OCI-LY3 (cell line): ENCODE measurements at regions not wholly inside any gene's neighbourhood (a gene's known extent, or its start where the extent isn't known, plus 50 kb on each side); places are given as distances from the start of the nearest gene placed in this dataset.

Source experiments
- H2AFZ ChIP-seq: fragments of 200-600, 300-600 bp; shearing (Covaris generic); 2 replicates; pipeline ENCODE4 v1.6.0; 2014; ENCODE audit warnings: antibody characterized with exemption, low read depth, low read length
- H3K27ac ChIP-seq: fragments of 200-600, 300-600 bp; sonication (generic); 2 replicates; pipeline ENCODE4 v1.5.1; 2014; ENCODE audit warnings: mild to moderate bottlenecking, low read length, moderate library complexity, mixed read lengths
- H3K27me3 ChIP-seq: fragments of 200-600, 300-600 bp; sonication (generic); 2 replicates; pipeline ENCODE4 v1.6.1; 2014; ENCODE audit warnings: low read depth, low read length, mixed read lengths
- H3K36me3 ChIP-seq: fragments of 200-600, 300-600 bp; sonication (generic); replicated peaks from 2 replicates; pipeline ENCODE3; 2014; ENCODE audit warnings: low read depth, low read length, mixed read lengths
- H3K4me1 ChIP-seq: fragments of 300-600, 200-600 bp; sonication (generic); 2 replicates; pipeline ENCODE4 v1.6.1; 2014; ENCODE audit warnings: low read length, mixed read lengths
- H3K4me2 ChIP-seq: fragments of 200-600, 300-600 bp; sonication (generic); 2 replicates; pipeline ENCODE4 v1.6.1; 2014; ENCODE audit warnings: low read length, mixed read lengths
- H3K4me3 ChIP-seq: fragments of 300-600, 200-600 bp; sonication (generic); 2 replicates; pipeline ENCODE4 v1.5.1; 2014; ENCODE audit warnings: antibody characterized with exemption, mild to moderate bottlenecking, low read length, moderate library complexity
- H3K79me2 ChIP-seq: fragments of 300-600, 200-600 bp; shearing (Covaris generic); 2 replicates; pipeline ENCODE4 v1.6.1; 2014; ENCODE audit warnings: mild to moderate bottlenecking, low read length, mixed read lengths
- H3K9ac ChIP-seq: fragments of 300-600, 200-600 bp; shearing (Covaris generic); 2 replicates; pipeline ENCODE4 v1.6.0; 2014; ENCODE audit warnings: mild to moderate bottlenecking, low read length, moderate library complexity
- H3K9me3 ChIP-seq: fragments of 200-600, 300-600 bp; shearing (Covaris generic); 2 replicates; pipeline ENCODE4 v1.6.1; 2014; ENCODE audit warnings: low read length, mixed read lengths; ENCODE audit not compliant: insufficient read depth
- H4K20me1 ChIP-seq: fragments of 200-600, 300-600 bp; sonication (generic); 2 replicates; pipeline ENCODE4 v1.6.1; 2016; ENCODE audit warnings: low read length, mixed read lengths; ENCODE audit not compliant: insufficient read depth
- CTCF ChIP-seq: fragments of 200-600, 300-600 bp; sonication (generic); IDR thresholded peaks from 2 replicates; pipeline ENCODE4 v1.5.1; 2014; ENCODE audit warnings: antibody characterized with exemption, low read length, low read depth
- EZH2phosphoT487 ChIP-seq: fragments of 200-600 bp; shearing (Covaris generic); IDR thresholded peaks from 2 replicates; pipeline ENCODE4 v1.6.1; 2018; ENCODE audit warnings: antibody characterized with exemption, mixed run types, low read depth

GRCh38 chr6:43858161-43859153 lies 88.4 kb downstream of the VEGFA start:
- no peak for TF ChIP-seq CTCF
- TF ChIP-seq EZH2phosphoT487 = no peak
- Histone ChIP-seq H3K4me3 (no peak overlapping the region), H3K27ac (no peak overlapping the region), H3K27me3 (peaks cover 15% of the 10 kb centered on the region), H3K79me2 (no peaks in the 10 kb centered on the region), H3K36me3 (no peaks in the 10 kb centered on the region), H3K4me2 (no peak overlapping the region), H3K9ac (no peak overlapping the region), H3K4me1 (peaks cover 27% of the 10 kb centered on the region), H4K20me1 (no peaks in the 10 kb centered on the region), H2AFZ (no peak overlapping the region), H3K9me3 (no peaks in the 10 kb centered on the region)

DNA sequence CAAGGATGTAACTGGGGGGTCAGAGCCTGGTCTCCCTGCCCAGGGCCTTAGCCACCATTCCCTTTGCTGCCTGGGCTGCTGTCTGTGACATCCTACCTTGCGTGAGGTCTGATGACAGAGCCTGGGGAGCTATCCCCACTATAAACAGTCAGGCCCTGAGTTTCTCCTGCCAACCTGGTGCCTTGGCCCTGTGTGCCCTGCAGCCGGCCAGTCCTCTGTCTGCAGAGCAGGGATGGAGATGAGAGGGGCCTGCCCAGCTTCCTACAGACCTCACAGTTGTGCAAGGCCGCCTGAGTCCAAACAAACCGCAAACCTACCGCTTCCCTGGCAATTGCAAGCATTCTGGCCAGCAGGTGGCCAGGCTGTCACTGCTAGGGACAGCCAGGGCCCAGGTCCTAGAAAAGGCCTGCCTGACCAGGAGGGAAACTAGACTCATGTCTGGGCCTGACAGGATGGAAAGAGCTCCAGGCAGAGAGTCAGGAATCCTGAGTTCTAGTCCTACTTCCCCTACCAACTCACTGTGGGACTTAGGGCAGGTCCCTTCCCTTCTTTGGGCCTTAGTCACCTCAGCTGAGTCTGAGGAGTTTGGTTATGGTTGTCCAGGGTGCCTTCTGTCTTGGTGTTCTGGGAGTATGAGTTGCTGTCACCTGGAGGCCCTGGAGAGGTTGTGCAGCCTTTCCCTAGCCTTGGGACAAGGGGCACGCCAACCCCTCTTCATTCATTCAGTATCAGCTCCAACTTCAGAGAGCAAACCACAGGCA lies 86.2 kb downstream of the VEGFA start:
- Histone ChIP-seq H3K9ac (no peak overlapping the region), H3K27me3 (peaks cover 2% of the 10 kb centered on the region), H3K27ac (no peak overlapping the region), H3K4me2 (no peak overlapping the region), H3K4me1 (peaks cover 27% of the 10 kb centered on the region), H3K36me3 (no peaks in the 10 kb centered on the region), H3K79me2 (no peaks in the 10 kb centered on the region), H3K9me3 (no peaks in the 10 kb centered on the region), H4K20me1 (no peaks in the 10 kb centered on the region), H3K4me3 (no peak overlapping the region), H2AFZ (no peak overlapping the region)
- TF ChIP-seq EZH2phosphoT487 = no peak
- TF ChIP-seq CTCF = peak; percentile 30

GRCh38 chr6:43855247-43855646 lies 85.2 kb downstream of the VEGFA start:
- peak overlapping the region; percentile 10; the same call in 1 of the 2 replicates for H2AFZ ChIP-seq
- H3K27ac ChIP-seq = no peak overlapping the region
- H3K9me3 ChIP-seq = no peaks in the 10 kb centered on the region
- H3K4me2 ChIP-seq = peak overlapping the region; percentile 55
- H3K4me1 ChIP-seq = peaks cover 27% of the 10 kb centered on the region
- H3K36me3 ChIP-seq = no peaks in the 10 kb centered on the region
- TF ChIP-seq CTCF (no peak), EZH2phosphoT487 (no peak)
- no peaks in the 10 kb centered on the region; the same call in 1 of the 2 replicates for H3K27me3 ChIP-seq
- H4K20me1 ChIP-seq = no peaks in the 10 kb centered on the region
- H3K4me3 ChIP-seq = peak overlapping the region; percentile 8; the same call in 1 of the 2 replicates
- H3K9ac ChIP-seq = no peak overlapping the region
- H3K79me2 ChIP-seq = no peaks in the 10 kb centered on the region

DNA sequence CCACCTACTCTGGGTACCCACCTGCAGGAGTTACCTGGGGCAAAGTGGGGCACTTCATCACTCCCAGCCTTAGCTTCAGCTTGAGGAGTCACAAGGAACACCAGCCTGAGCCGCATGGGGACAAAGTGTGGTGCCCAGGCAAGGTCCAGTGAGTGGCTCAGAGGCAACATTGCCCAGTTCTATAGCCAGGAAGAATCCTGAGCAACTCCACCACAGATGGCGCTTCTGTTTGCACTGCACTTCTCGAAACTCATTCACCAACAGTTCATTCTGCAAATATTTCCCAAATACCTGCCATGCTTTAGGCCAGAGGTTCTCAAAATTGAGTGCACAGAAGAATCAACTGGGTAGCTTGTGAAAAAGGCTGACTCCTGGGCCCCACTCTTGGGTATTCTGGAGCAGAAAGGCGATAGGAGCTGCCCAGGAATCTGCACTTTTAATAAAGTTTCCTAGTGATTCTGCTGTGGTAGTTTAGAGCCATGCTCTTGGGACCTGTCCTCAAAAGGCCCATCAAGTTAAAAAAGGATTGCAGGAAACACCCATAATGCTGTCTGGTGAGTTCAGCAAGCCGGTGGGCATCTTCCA lies 83.1 kb downstream of the VEGFA start:
- no peak overlapping the region for H3K27ac ChIP-seq
- no peak overlapping the region for H3K4me3 ChIP-seq
- no peak overlapping the region for H3K4me2 ChIP-seq
- H3K9me3 ChIP-seq = no peaks in the 10 kb centered on the region
- H3K79me2 ChIP-seq = no peaks in the 10 kb centered on the region
- no peaks in the 10 kb centered on the region for H4K20me1 ChIP-seq
- peaks cover 5% of the 10 kb centered on the region; the same call in 1 of the 2 replicates for H3K27me3 ChIP-seq
- no peak overlapping the region; the same call in 1 of the 2 replicates for H2AFZ ChIP-seq
- no peak overlapping the region for H3K9ac ChIP-seq
- H3K36me3 ChIP-seq = no peaks in the 10 kb centered on the region
- H3K4me1 ChIP-seq = peaks cover 27% of the 10 kb centered on the region
- TF ChIP-seq CTCF (no peak), EZH2phosphoT487 (no peak)
